ENCODE measurements at regions not wholly inside any gene's neighbourhood (a gene's known extent, or its start where the extent isn't known, plus 50 kb on each side); places are given as distances from the start of the nearest gene placed in this dataset.

DNA sequence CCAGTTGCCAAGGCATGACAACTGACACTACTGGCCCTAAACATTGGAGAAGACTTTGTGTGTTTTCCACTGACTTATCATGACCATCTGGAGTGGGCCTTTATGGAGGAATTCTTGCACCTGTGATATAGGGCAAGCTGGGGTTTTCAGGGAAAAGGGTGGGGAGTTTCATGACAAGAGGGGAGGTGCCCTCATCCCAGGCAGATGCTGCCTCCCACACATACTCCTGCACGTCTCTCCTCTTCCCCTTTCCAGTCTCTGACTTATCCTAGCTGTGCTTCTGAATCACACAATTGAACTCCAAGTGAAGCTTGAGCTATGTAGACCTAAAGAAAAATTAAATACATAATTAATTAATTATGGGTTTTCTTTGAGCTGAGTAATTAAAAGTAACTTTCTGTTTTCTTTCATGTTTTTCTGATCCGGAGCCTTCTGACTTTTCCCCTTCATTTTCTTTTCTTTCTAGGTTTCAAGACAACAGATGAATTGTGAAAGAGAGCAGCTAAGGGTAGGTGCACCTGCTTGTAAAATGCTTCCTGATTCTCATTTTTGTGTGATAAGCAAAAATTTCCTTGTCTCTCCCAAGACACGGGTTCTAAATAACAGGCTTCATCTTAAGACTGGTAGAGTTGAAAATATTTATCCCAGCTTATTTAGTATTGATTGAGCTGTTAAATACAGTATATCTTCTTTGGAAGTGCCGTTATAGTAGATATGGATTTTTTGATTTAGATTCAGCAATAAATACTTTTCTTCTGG lies 280.9 kb upstream of the RBFOX1 start:
- no peak for ATAC-seq
- TF ChIP-seq PPARA (CRISPR knock-in tag; IDR thresholded peaks at IDR 0.05; ENCODE audit: borderline replicate concordance) (no peak), CSDC2 (CRISPR knock-in tag; IDR thresholded peaks at IDR 0.05) (no peak), ZNF70 (CRISPR knock-in tag; IDR thresholded peaks at IDR 0.05) (no peak), ZNF8 (CRISPR knock-in tag; IDR thresholded peaks at IDR 0.05) (no peak), TOX (CRISPR knock-in tag; IDR thresholded peaks at IDR 0.05; ENCODE audit: borderline replicate concordance) (no peak), ZNF565 (CRISPR knock-in tag; conservative IDR thresholded peaks at IDR 0.05; ENCODE audit: low read depth) (no peak), BACH2 (CRISPR knock-in tag; IDR thresholded peaks at IDR 0.05; ENCODE audit: borderline replicate concordance) (no peak), ZFP3 (CRISPR knock-in tag; IDR thresholded peaks at IDR 0.05) (no peak), ISL1 (CRISPR knock-in tag; IDR thresholded peaks at IDR 0.05) (no peak), ZC3H10 (CRISPR knock-in tag; IDR thresholded peaks at IDR 0.05) (no peak), ZFP30 (CRISPR knock-in tag; IDR thresholded peaks at IDR 0.05) (no peak), GLIS3 (CRISPR knock-in tag; IDR thresholded peaks at IDR 0.05) (no peak), ESRRG (CRISPR knock-in tag; IDR thresholded peaks at IDR 0.05) (no peak)
- TF ChIP-seq, protein P1, sequence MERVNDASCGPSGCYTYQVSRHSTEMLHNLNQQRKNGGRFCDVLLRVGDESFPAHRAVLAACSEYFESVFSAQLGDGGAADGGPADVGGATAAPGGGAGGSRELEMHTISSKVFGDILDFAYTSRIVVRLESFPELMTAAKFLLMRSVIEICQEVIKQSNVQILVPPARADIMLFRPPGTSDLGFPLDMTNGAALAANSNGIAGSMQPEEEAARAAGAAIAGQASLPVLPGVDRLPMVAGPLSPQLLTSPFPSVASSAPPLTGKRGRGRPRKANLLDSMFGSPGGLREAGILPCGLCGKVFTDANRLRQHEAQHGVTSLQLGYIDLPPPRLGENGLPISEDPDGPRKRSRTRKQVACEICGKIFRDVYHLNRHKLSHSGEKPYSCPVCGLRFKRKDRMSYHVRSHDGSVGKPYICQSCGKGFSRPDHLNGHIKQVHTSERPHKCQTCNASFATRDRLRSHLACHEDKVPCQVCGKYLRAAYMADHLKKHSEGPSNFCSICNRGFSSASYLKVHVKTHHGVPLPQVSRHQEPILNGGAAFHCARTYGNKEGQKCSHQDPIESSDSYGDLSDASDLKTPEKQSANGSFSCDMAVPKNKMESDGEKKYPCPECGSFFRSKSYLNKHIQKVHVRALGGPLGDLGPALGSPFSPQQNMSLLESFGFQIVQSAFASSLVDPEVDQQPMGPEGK (CRISPR knock-in tag; IDR thresholded peaks at IDR 0.05; ENCODE audit: borderline replicate concordance) = no peak
- TF ChIP-seq, protein P2, sequence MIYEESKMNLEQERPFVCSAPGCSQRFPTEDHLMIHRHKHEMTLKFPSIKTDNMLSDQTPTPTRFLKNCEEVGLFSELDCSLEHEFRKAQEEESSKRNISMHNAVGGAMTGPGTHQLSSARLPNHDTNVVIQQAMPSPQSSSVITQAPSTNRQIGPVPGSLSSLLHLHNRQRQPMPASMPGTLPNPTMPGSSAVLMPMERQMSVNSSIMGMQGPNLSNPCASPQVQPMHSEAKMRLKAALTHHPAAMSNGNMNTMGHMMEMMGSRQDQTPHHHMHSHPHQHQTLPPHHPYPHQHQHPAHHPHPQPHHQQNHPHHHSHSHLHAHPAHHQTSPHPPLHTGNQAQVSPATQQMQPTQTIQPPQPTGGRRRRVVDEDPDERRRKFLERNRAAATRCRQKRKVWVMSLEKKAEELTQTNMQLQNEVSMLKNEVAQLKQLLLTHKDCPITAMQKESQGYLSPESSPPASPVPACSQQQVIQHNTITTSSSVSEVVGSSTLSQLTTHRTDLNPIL (CRISPR knock-in tag; IDR thresholded peaks at IDR 0.05; ENCODE audit: low read depth) = no peak
- TF ChIP-seq, protein P3, sequence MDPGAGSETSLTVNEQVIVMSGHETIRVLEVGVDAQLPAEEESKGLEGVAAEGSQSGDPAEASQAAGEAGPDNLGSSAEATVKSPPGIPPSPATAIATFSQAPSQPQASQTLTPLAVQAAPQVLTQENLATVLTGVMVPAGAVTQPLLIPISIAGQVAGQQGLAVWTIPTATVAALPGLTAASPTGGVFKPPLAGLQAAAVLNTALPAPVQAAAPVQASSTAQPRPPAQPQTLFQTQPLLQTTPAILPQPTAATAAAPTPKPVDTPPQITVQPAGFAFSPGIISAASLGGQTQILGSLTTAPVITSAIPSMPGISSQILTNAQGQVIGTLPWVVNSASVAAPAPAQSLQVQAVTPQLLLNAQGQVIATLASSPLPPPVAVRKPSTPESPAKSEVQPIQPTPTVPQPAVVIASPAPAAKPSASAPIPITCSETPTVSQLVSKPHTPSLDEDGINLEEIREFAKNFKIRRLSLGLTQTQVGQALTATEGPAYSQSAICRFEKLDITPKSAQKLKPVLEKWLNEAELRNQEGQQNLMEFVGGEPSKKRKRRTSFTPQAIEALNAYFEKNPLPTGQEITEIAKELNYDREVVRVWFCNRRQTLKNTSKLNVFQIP (CRISPR knock-in tag; IDR thresholded peaks at IDR 0.05; ENCODE audit: borderline replicate concordance, low read depth) = no peak
- TF ChIP-seq, protein P4, sequence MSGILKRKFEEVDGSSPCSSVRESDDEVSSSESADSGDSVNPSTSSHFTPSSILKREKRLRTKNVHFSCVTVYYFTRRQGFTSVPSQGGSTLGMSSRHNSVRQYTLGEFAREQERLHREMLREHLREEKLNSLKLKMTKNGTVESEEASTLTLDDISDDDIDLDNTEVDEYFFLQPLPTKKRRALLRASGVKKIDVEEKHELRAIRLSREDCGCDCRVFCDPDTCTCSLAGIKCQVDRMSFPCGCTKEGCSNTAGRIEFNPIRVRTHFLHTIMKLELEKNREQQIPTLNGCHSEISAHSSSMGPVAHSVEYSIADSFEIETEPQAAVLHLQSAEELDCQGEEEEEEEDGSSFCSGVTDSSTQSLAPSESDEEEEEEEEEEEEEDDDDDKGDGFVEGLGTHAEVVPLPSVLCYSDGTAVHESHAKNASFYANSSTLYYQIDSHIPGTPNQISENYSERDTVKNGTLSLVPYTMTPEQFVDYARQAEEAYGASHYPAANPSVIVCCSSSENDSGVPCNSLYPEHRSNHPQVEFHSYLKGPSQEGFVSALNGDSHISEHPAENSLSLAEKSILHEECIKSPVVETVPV (CRISPR knock-in tag; IDR thresholded peaks at IDR 0.05) = no peak

DNA sequence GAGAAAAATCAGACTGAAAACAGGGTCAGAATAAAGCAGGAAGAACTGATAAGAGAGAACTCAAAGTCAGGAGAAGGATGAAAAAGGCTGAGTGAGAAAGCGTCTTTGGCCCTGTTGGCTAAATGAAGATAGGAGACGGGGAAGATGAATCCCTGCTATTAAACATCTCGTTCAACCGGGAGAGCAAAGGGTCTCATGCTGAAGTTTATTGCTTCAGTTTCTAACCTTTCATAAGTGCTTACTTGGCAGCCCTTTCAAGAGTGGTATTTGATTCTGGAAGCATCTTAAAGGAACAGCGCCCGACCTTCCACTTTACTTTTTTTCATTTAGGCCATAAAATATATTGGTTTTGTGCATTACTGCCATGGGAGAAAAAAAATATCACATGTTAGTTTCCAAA lies 288.3 kb upstream of the RBFOX1 start:
- TF ChIP-seq ISL1 (CRISPR knock-in tag; IDR thresholded peaks at IDR 0.05) (no peak), ZNF565 (CRISPR knock-in tag; conservative IDR thresholded peaks at IDR 0.05; ENCODE audit: low read depth) (no peak), ZFP30 (CRISPR knock-in tag; IDR thresholded peaks at IDR 0.05) (no peak), ARNTL (CRISPR knock-in tag; IDR thresholded peaks at IDR 0.05; ENCODE audit: borderline replicate concordance, low read depth) (no peak), ZNF70 (CRISPR knock-in tag; IDR thresholded peaks at IDR 0.05) (no peak), RARB (CRISPR knock-in tag; IDR thresholded peaks at IDR 0.05) (no peak), ZC3H10 (CRISPR knock-in tag; IDR thresholded peaks at IDR 0.05) (no peak), BACH2 (CRISPR knock-in tag; IDR thresholded peaks at IDR 0.05; ENCODE audit: borderline replicate concordance) (no peak), PPARA (CRISPR knock-in tag; IDR thresholded peaks at IDR 0.05; ENCODE audit: borderline replicate concordance) (no peak), TOX (CRISPR knock-in tag; IDR thresholded peaks at IDR 0.05; ENCODE audit: borderline replicate concordance) (no peak), SNAI2 (CRISPR knock-in tag; IDR thresholded peaks at IDR 0.05) (no peak), ESRRG (CRISPR knock-in tag; IDR thresholded peaks at IDR 0.05) (no peak)
- TF ChIP-seq, protein P3 (CRISPR knock-in tag; IDR thresholded peaks at IDR 0.05; ENCODE audit: borderline replicate concordance, low read depth) = no peak
- TF ChIP-seq, protein P2 (CRISPR knock-in tag; IDR thresholded peaks at IDR 0.05; ENCODE audit: low read depth) = no peak
- TF ChIP-seq, protein P1 (CRISPR knock-in tag; IDR thresholded peaks at IDR 0.05; ENCODE audit: borderline replicate concordance) = no peak
- no peak for ATAC-seq

All from SK-N-SH treated with all-trans-retinoic acid at 6 μM for 48 hours (cell line).